Activated T-cell treated with anti-CD3 and anti-CD28 coated beads, Interleukin-2, amount 50 U/mL, for 24 hours (primary cell): ENCODE measurements at regions not wholly inside any gene's neighbourhood (a gene's known extent, or its start where the extent isn't known, plus 50 kb on each side); places are given as distances from the start of the nearest gene placed in this dataset.

Source experiments
- DNase-seq: peaks from one replicate; pipeline ENCODE4 v3.0.0-alpha.2; 2020
- H3K27ac Mint-ChIP-seq: 2 replicates; pipeline ENCODE4 v1.8.0; 2020; ENCODE audit warnings: mild to moderate bottlenecking, mixed read lengths
- H3K27me3 Mint-ChIP-seq: 2 replicates; pipeline ENCODE4 v1.8.0; 2020; ENCODE audit warnings: mixed read lengths
- H3K36me3 Mint-ChIP-seq: 2 replicates; pipeline ENCODE4 v1.8.0; 2020; ENCODE audit warnings: low read depth, mixed read lengths
- H3K4me1 Mint-ChIP-seq: 2 replicates; pipeline ENCODE4 v1.8.0; 2020; ENCODE audit warnings: low read depth, mixed read lengths
- H3K4me3 Mint-ChIP-seq: 2 replicates; pipeline ENCODE4 v1.8.0; 2020; ENCODE audit warnings: mild to moderate bottlenecking, moderate library complexity, mixed read lengths
- H3K9me3 Mint-ChIP-seq: 2 replicates; pipeline ENCODE4 v1.8.0; 2020; ENCODE audit warnings: mixed read lengths

GRCh38 chr11:45026835-45027234, 76.2 kb upstream of the TP53I11 start:
- H3K9me3 Mint-ChIP-seq = no peaks in the 10 kb centered on the region
- no peaks in the 10 kb centered on the region for H3K36me3 Mint-ChIP-seq
- H3K4me1 Mint-ChIP-seq = peaks cover 14% of the 10 kb centered on the region
- H3K27ac Mint-ChIP-seq = no peak overlapping the region
- DNase-seq = no peak
- H3K4me3 Mint-ChIP-seq = no peak overlapping the region
- no peaks in the 10 kb centered on the region for H3K27me3 Mint-ChIP-seq

- Mint-ChIP-seq H3K27ac (no peak overlapping the region), H3K27me3 (no peaks in the 10 kb centered on the region), H3K4me1 (peaks cover 14% of the 10 kb centered on the region), H3K4me3 (no peak overlapping the region), H3K9me3 (no peaks in the 10 kb centered on the region), H3K36me3 (no peaks in the 10 kb centered on the region)
- no peak for DNase-seq
Observed at GRCh38 chr11:45027312-45027711, 76.6 kb upstream of the TP53I11 start.

GRCh38 chr11:45028911-45029682, 78.4 kb upstream of the TP53I11 start:
- Mint-ChIP-seq H3K27me3 (no peaks in the 10 kb centered on the region), H3K36me3 (no peaks in the 10 kb centered on the region), H3K4me1 (peaks cover 14% of the 10 kb centered on the region), H3K27ac (no peak overlapping the region), H3K4me3 (no peak overlapping the region), H3K9me3 (no peaks in the 10 kb centered on the region)
- DNase-seq = no peak

GRCh38 chr11:45030778-45031177, 80.1 kb upstream of the TP53I11 start:
- no peaks in the 10 kb centered on the region for H3K9me3 Mint-ChIP-seq

GRCh38 chr11:45031912-45032519, 81.3 kb upstream of the TP53I11 start:
- Mint-ChIP-seq H3K27me3 (no peaks in the 10 kb centered on the region), H3K4me1 (no peaks in the 10 kb centered on the region), H3K4me3 (no peak overlapping the region), H3K27ac (no peak overlapping the region), H3K9me3 (no peaks in the 10 kb centered on the region), H3K36me3 (no peaks in the 10 kb centered on the region)
- DNase-seq = no peak

More at GRCh38 chr11:45030778-45031177, 80.1 kb upstream of the TP53I11 start:
- no peak for DNase-seq
- no peak overlapping the region for H3K4me3 Mint-ChIP-seq
- no peaks in the 10 kb centered on the region for H3K27me3 Mint-ChIP-seq
- H3K36me3 Mint-ChIP-seq = no peaks in the 10 kb centered on the region
- peaks cover 8% of the 10 kb centered on the region for H3K4me1 Mint-ChIP-seq
- no peak overlapping the region for H3K27ac Mint-ChIP-seq

GRCh38 chr11:45035413-45035812, 84.7 kb upstream of the TP53I11 start:
- Mint-ChIP-seq H3K9me3 (peaks cover 12% of the 10 kb centered on the region), H3K27ac (no peak overlapping the region), H3K36me3 (no peaks in the 10 kb centered on the region), H3K4me1 (no peaks in the 10 kb centered on the region), H3K27me3 (no peaks in the 10 kb centered on the region), H3K4me3 (no peak overlapping the region)
- DNase-seq = no peak

- no peak overlapping the region for H3K27ac Mint-ChIP-seq
- no peaks in the 10 kb centered on the region for H3K4me1 Mint-ChIP-seq
- H3K9me3 Mint-ChIP-seq = peaks cover 12% of the 10 kb centered on the region
- no peaks in the 10 kb centered on the region for H3K36me3 Mint-ChIP-seq
- no peaks in the 10 kb centered on the region for H3K27me3 Mint-ChIP-seq
- DNase-seq = no peak
- no peak overlapping the region for H3K4me3 Mint-ChIP-seq
Observed at GRCh38 chr11:45036010-45036409, 85.3 kb upstream of the TP53I11 start.

- H3K4me3 Mint-ChIP-seq = no peak overlapping the region
- H3K4me1 Mint-ChIP-seq = no peaks in the 10 kb centered on the region
- peaks cover 12% of the 10 kb centered on the region for H3K9me3 Mint-ChIP-seq
- no peak for DNase-seq
- H3K27ac Mint-ChIP-seq = no peak overlapping the region
- no peaks in the 10 kb centered on the region for H3K36me3 Mint-ChIP-seq
- H3K27me3 Mint-ChIP-seq = no peaks in the 10 kb centered on the region
Observed at GRCh38 chr11:45036733-45037132, 86.0 kb upstream of the TP53I11 start.

GRCh38 chr11:45037434-45038005, 86.8 kb upstream of the TP53I11 start:
- no peak for DNase-seq
- Mint-ChIP-seq H3K27me3 (no peaks in the 10 kb centered on the region), H3K4me3 (no peak overlapping the region), H3K36me3 (no peaks in the 10 kb centered on the region), H3K9me3 (peaks cover 12% of the 10 kb centered on the region), H3K4me1 (no peaks in the 10 kb centered on the region), H3K27ac (no peak overlapping the region)

GRCh38 chr11:45038923-45039322, 88.2 kb upstream of the TP53I11 start:
- Mint-ChIP-seq H3K9me3 (peaks cover 12% of the 10 kb centered on the region), H3K27ac (no peak overlapping the region), H3K27me3 (no peaks in the 10 kb centered on the region), H3K4me1 (no peaks in the 10 kb centered on the region), H3K36me3 (no peaks in the 10 kb centered on the region), H3K4me3 (no peak overlapping the region)
- DNase-seq = no peak

- H3K27ac Mint-ChIP-seq = no peak overlapping the region
- H3K27me3 Mint-ChIP-seq = no peaks in the 10 kb centered on the region
- H3K9me3 Mint-ChIP-seq = peaks cover 12% of the 10 kb centered on the region
- no peaks in the 10 kb centered on the region for H3K36me3 Mint-ChIP-seq
- H3K4me3 Mint-ChIP-seq = no peak overlapping the region
- H3K4me1 Mint-ChIP-seq = peaks cover 8% of the 10 kb centered on the region
- no peak for DNase-seq
Observed at GRCh38 chr11:45041596-45041995, 90.9 kb upstream of the TP53I11 start.

- H3K27ac Mint-ChIP-seq = no peak overlapping the region
- H3K9me3 Mint-ChIP-seq = peaks cover 12% of the 10 kb centered on the region
- DNase-seq = no peak
- no peaks in the 10 kb centered on the region for H3K36me3 Mint-ChIP-seq
- peaks cover 8% of the 10 kb centered on the region for H3K4me1 Mint-ChIP-seq
- H3K27me3 Mint-ChIP-seq = no peaks in the 10 kb centered on the region
- no peak overlapping the region for H3K4me3 Mint-ChIP-seq
Observed at GRCh38 chr11:45042560-45042959, 91.9 kb upstream of the TP53I11 start.

- no peak overlapping the region for H3K27ac Mint-ChIP-seq
- peaks cover 5% of the 10 kb centered on the region for H3K9me3 Mint-ChIP-seq
- H3K4me3 Mint-ChIP-seq = no peak overlapping the region
- H3K27me3 Mint-ChIP-seq = no peaks in the 10 kb centered on the region
- DNase-seq = no peak
- H3K36me3 Mint-ChIP-seq = no peaks in the 10 kb centered on the region
- peaks cover 8% of the 10 kb centered on the region for H3K4me1 Mint-ChIP-seq
Observed at GRCh38 chr11:45043755-45044475, 93.2 kb upstream of the TP53I11 start.

- Mint-ChIP-seq H3K36me3 (no peaks in the 10 kb centered on the region), H3K27me3 (no peaks in the 10 kb centered on the region), H3K4me3 (no peak overlapping the region), H3K27ac (no peak overlapping the region), H3K4me1 (peaks cover 8% of the 10 kb centered on the region), H3K9me3 (no peaks in the 10 kb centered on the region)
- DNase-seq = no peak
Observed at GRCh38 chr11:45045683-45046471, 95.2 kb upstream of the TP53I11 start.
